Activated naive CD4-positive, alpha-beta T cell treated with anti-CD3 and anti-CD28 coated beads for 36 hours (primary cell): ENCODE measurements at regions not wholly inside any gene's neighbourhood (a gene's known extent, or its start where the extent isn't known, plus 50 kb on each side); places are given as distances from the start of the nearest gene placed in this dataset.

Experiments
- CTCF ChIA-PET: fragments of 350-600 bp; sonication (Branson Sonifier 250); formaldehyde crosslinking; loops from one replicate; lab custom pipeline; 2021; ENCODE audit warnings: antibody characterized with exemption; lab: Charles Lee
- DNase-seq: peaks from one replicate; pipeline ENCODE4 v3.0.0-alpha.2; 2020
- H3K27ac Mint-ChIP-seq: one replicate; pipeline ENCODE4 v1.8.0; 2021; ENCODE audit warnings: mild to moderate bottlenecking, mixed read lengths
- H3K27me3 Mint-ChIP-seq: one replicate; pipeline ENCODE4 v1.8.0; 2021; ENCODE audit warnings: low read depth, mixed read lengths
- H3K36me3 Mint-ChIP-seq: one replicate; pipeline ENCODE4 v1.8.0; 2021; ENCODE audit warnings: low read depth, mixed read lengths
- H3K4me1 Mint-ChIP-seq: one replicate; pipeline ENCODE4 v1.8.0; 2021; ENCODE audit warnings: low read depth, mixed read lengths
- H3K4me3 Mint-ChIP-seq: one replicate; pipeline ENCODE4 v1.8.0; 2021; ENCODE audit warnings: mild to moderate bottlenecking, moderate library complexity, mixed read lengths
- H3K9me3 Mint-ChIP-seq: one replicate; pipeline ENCODE4 v1.8.0; 2021; ENCODE audit warnings: mixed read lengths
- intact Hi-C: fragments of 100-400 bp; cut with micrococcal nuclease; formaldehyde crosslinking; loops from one replicate; pipeline ENCODE4 v1.15.1; 2023

GRCh38 chr20:4613184-4613583, 73.1 kb upstream of the PRNP start:
- no peaks in the 10 kb centered on the region for H3K9me3 Mint-ChIP-seq
- CTCF ChIA-PET = interaction anchor here (0.6 to 1.6 kb wide), 14 partner anchors 11 to 427 kb away, joined by 3 to 17 read pairs (median 4); partner anchors contain the start of gene PRND
- H3K4me1 Mint-ChIP-seq = peaks cover 2% of the 10 kb centered on the region
- H3K27ac Mint-ChIP-seq = no peak overlapping the region
- no peaks in the 10 kb centered on the region for H3K36me3 Mint-ChIP-seq
- intact Hi-C loops = no loop called here
- no peak overlapping the region for H3K4me3 Mint-ChIP-seq
- H3K27me3 Mint-ChIP-seq = no peaks in the 10 kb centered on the region
- no peak for DNase-seq

- Mint-ChIP-seq H3K9me3 (no peaks in the 10 kb centered on the region), H3K27ac (no peak overlapping the region), H3K36me3 (no peaks in the 10 kb centered on the region), H3K4me3 (no peak overlapping the region), H3K4me1 (peaks cover 2% of the 10 kb centered on the region), H3K27me3 (peaks cover 2% of the 10 kb centered on the region)
- DNase-seq = no peak
- intact Hi-C loops = no loop called here
- CTCF ChIA-PET = interaction anchor here (1.8 kb wide), 1 partner anchor 109 kb away, joined by 19 read pairs; no protein-coding TSS in a partner anchor
Measured at GRCh38 chr20:4610871-4611270, 75.4 kb upstream of the PRNP start.

- Mint-ChIP-seq H3K4me3 (no peak overlapping the region), H3K27me3 (peaks cover 2% of the 10 kb centered on the region), H3K27ac (no peak overlapping the region), H3K4me1 (peaks cover 2% of the 10 kb centered on the region), H3K36me3 (no peaks in the 10 kb centered on the region), H3K9me3 (no peaks in the 10 kb centered on the region)
- intact Hi-C loops = loop anchor here (5.0 kb wide), 1 partner anchor 348 kb away; no protein-coding TSS in a partner anchor
- CTCF ChIA-PET = interaction anchor here (0.6 to 5.4 kb wide), 3 partner anchors 114 to 438 kb away, joined by 3 to 90 read pairs (median 4); partner anchors contain the start of gene PRND
- no peak for DNase-seq
Measured at GRCh38 chr20:4609511-4609910, 76.7 kb upstream of the PRNP start.

DNA sequence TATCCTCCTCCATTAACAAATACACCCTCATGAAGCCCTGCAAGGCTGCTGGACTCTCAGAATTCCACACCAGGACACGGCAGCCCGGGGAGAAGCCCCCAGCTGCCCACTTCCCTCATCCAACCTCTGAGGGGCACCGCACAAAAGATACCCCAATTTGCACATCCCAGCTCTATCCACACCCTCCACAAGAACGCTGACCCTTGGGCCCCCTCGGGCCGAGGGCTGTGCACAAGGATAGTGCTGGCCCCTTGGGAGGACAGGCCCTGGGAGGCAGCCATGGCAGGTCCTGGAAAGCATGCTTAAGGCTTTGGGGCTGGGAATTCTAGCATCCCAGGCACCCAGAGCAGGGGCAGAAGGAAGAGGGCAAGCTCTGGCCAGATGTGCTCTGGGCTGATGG, 77.4 kb upstream of the PRNP start:
- Mint-ChIP-seq H3K4me3 (no peak overlapping the region), H3K4me1 (no peaks in the 10 kb centered on the region), H3K27ac (no peak overlapping the region), H3K36me3 (no peaks in the 10 kb centered on the region), H3K27me3 (peaks cover 2% of the 10 kb centered on the region), H3K9me3 (no peaks in the 10 kb centered on the region)
- intact Hi-C loops = loop anchor here (5.0 kb wide), 1 partner anchor 348 kb away; no protein-coding TSS in a partner anchor
- CTCF ChIA-PET = interaction anchor here (1.0 to 5.4 kb wide), 4 partner anchors 89 to 129 kb away, joined by 3 to 90 read pairs (median 4); partner anchors contain the start of gene PRND
- no peak for DNase-seq

DNA sequence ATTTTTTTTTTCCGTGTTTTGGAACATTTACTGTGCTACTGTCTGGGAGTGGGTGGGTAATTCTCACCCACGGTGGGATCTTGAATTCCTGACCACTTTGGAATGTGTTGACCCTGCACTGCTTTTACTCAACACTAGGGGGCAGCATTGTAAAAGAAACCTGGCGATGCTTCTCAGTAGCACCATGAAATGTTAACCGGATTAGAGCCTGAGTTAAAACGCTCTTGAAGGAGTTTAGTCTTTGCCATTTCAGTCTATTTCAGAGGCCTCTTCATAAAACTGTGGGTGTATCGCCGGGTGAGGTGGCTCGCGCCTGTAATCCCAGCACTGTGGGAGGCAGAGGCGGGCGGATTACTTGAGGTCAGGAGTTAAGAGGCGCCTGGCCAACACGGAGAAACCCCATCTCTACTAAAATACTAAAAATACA, 79.0 kb upstream of the PRNP start:
- H3K4me1 Mint-ChIP-seq = no peaks in the 10 kb centered on the region
- peaks cover 2% of the 10 kb centered on the region for H3K27me3 Mint-ChIP-seq
- H3K9me3 Mint-ChIP-seq = no peaks in the 10 kb centered on the region
- intact Hi-C loops = loop anchor here (1.0 to 5.0 kb wide), 3 partner anchors 113 to 493 kb away; no protein-coding TSS in a partner anchor
- peak; percentile 74 for DNase-seq
- no peak overlapping the region for H3K4me3 Mint-ChIP-seq
- no peaks in the 10 kb centered on the region for H3K36me3 Mint-ChIP-seq
- H3K27ac Mint-ChIP-seq = no peak overlapping the region
- CTCF ChIA-PET = interaction anchor here (0.7 to 5.4 kb wide), 4 partner anchors 34 to 116 kb away, joined by 3 to 90 read pairs (median 4); partner anchors contain the start of gene PRND

GRCh38 chr20:4606051-4606450, 80.2 kb upstream of the PRNP start:
- CTCF ChIA-PET = interaction anchor here (0.7 to 5.4 kb wide), 9 partner anchors 14 to 600 kb away, joined by 3 to 90 read pairs (median 5); partner anchors contain the start of gene PRND
- Mint-ChIP-seq H3K4me3 (no peak overlapping the region), H3K4me1 (no peaks in the 10 kb centered on the region), H3K27ac (no peak overlapping the region), H3K9me3 (no peaks in the 10 kb centered on the region), H3K36me3 (no peaks in the 10 kb centered on the region), H3K27me3 (peaks cover 2% of the 10 kb centered on the region)
- no peak for DNase-seq
- intact Hi-C loops = loop anchor here (5.0 kb wide), 1 partner anchor 351 kb away; no protein-coding TSS in a partner anchor

DNA sequence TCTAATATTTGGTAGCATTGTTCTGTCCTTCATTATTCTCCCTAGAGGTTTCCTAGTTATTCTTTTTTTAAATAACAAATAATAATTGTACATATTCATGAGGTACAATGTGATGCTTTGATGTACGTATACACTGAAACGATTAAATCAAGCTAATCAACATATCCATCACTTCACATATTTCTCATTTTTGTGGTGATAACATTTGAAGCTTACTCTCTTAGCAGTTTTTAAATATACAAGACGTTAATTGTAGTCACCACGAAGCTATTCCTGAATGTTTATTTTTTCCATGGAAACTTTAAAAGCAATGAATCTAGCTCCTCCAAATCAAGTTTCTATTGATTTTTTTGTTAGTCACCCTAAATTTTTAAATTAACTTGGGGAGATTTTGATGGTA, 81.1 kb upstream of the PRNP start:
- H3K27ac Mint-ChIP-seq = no peak overlapping the region
- no peaks in the 10 kb centered on the region for H3K36me3 Mint-ChIP-seq
- no peaks in the 10 kb centered on the region for H3K9me3 Mint-ChIP-seq
- H3K27me3 Mint-ChIP-seq = peaks cover 2% of the 10 kb centered on the region
- no peak for DNase-seq
- no peaks in the 10 kb centered on the region for H3K4me1 Mint-ChIP-seq
- intact Hi-C loops = loop anchor here (5.0 kb wide), 1 partner anchor 352 kb away; no protein-coding TSS in a partner anchor
- no peak overlapping the region for H3K4me3 Mint-ChIP-seq
- CTCF ChIA-PET = interaction anchor here (0.5 to 5.4 kb wide), 10 partner anchors 13 to 496 kb away, joined by 3 to 90 read pairs (median 4); partner anchors contain the start of gene PRND

GRCh38 chr20:4604580-4604979, 81.7 kb upstream of the PRNP start:
- no peak overlapping the region for H3K4me3 Mint-ChIP-seq
- no peaks in the 10 kb centered on the region for H3K4me1 Mint-ChIP-seq
- CTCF ChIA-PET = interaction anchor here (0.5 to 5.4 kb wide), 5 partner anchors 109 to 137 kb away, joined by 3 to 90 read pairs (median 3); partner anchors contain the start of gene PRND
- H3K27me3 Mint-ChIP-seq = peaks cover 2% of the 10 kb centered on the region
- H3K36me3 Mint-ChIP-seq = no peaks in the 10 kb centered on the region
- H3K27ac Mint-ChIP-seq = no peak overlapping the region
- no peak for DNase-seq
- H3K9me3 Mint-ChIP-seq = no peaks in the 10 kb centered on the region
- intact Hi-C loops = no loop called here

DNA sequence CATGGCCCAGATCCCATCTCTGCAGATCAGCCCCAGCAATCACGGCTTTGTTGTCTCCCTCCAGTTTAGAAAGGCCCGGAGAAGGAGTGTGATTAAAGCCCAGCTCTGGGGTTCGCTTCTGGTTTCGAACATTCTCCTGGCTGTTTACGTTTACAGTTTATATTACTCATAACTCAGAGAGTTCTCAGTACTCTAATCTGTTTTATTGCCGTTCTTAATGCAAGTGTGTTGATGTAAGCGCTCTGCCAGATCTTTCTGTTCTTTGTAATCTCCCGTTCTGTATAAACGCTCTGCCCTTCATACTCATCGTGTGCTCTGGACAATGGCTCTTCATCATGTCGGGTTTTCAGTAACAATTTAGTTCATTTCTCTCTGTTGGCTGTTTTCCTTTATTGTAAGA, 82.5 kb upstream of the PRNP start:
- H3K9me3 Mint-ChIP-seq = no peaks in the 10 kb centered on the region
- DNase-seq = no peak
- peaks cover 2% of the 10 kb centered on the region for H3K27me3 Mint-ChIP-seq
- H3K4me1 Mint-ChIP-seq = no peaks in the 10 kb centered on the region
- no peak overlapping the region for H3K27ac Mint-ChIP-seq
- no peaks in the 10 kb centered on the region for H3K36me3 Mint-ChIP-seq
- intact Hi-C loops = no loop called here
- CTCF ChIA-PET = interaction anchor here (1.0 to 2.2 kb wide), 2 partner anchors 9 to 10 kb away, joined by 3 to 7 read pairs; no protein-coding TSS in a partner anchor
- H3K4me3 Mint-ChIP-seq = no peak overlapping the region

DNA sequence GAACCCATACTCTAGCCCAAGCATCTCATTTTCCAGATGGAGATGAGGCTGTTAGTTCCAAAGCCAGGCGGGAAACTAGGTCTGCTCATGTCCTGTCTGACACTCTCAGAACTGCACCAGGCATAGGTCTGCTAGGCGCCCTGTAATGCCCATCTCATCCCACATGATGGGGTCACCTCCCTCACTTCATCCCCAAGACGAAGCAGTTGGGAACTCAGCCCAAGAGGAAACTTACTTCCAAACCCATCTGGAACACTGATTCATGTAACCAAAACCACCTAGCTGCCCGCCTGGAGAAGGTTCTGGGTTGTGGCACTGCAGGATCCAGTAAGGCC, 84.0 kb upstream of the PRNP start:
- DNase-seq = no peak
- H3K4me3 Mint-ChIP-seq = no peak overlapping the region
- H3K9me3 Mint-ChIP-seq = no peaks in the 10 kb centered on the region
- H3K36me3 Mint-ChIP-seq = no peaks in the 10 kb centered on the region
- no peak overlapping the region for H3K27ac Mint-ChIP-seq
- peaks cover 2% of the 10 kb centered on the region for H3K27me3 Mint-ChIP-seq
- H3K4me1 Mint-ChIP-seq = no peaks in the 10 kb centered on the region
- intact Hi-C loops = no loop called here
- CTCF ChIA-PET = interaction anchor here (0.7 to 2.2 kb wide), 5 partner anchors 11 to 123 kb away, joined by 3 to 7 read pairs (median 3); partner anchors contain the start of gene PRND

GRCh38 chr20:4601630-4602296, 84.5 kb upstream of the PRNP start:
- intact Hi-C loops = no loop called here
- H3K4me3 Mint-ChIP-seq = no peak overlapping the region
- H3K27ac Mint-ChIP-seq = no peak overlapping the region
- CTCF ChIA-PET = interaction anchor here (0.7 to 2.2 kb wide), 4 partner anchors 12 to 124 kb away, joined by 3 to 7 read pairs (median 3); partner anchors contain the start of gene PRND
- H3K4me1 Mint-ChIP-seq = no peaks in the 10 kb centered on the region
- H3K27me3 Mint-ChIP-seq = peaks cover 4% of the 10 kb centered on the region
- DNase-seq = no peak
- no peaks in the 10 kb centered on the region for H3K36me3 Mint-ChIP-seq
- no peaks in the 10 kb centered on the region for H3K9me3 Mint-ChIP-seq

- no peak for DNase-seq
- Mint-ChIP-seq H3K27me3 (peaks cover 6% of the 10 kb centered on the region), H3K4me1 (no peaks in the 10 kb centered on the region), H3K9me3 (no peaks in the 10 kb centered on the region), H3K4me3 (no peak overlapping the region), H3K36me3 (no peaks in the 10 kb centered on the region), H3K27ac (no peak overlapping the region)
- CTCF ChIA-PET = interaction anchor here (0.5 kb wide), 1 partner anchor 387 kb away, joined by 4 read pairs; no protein-coding TSS in a partner anchor
- intact Hi-C loops = no loop called here
Measured at GRCh38 chr20:4600308-4601014, 85.8 kb upstream of the PRNP start.
